Activated CD4-positive, alpha-beta T cell treated with anti-CD3 and anti-CD28 coated beads, Interleukin-2, amount 10 ng/mL, durations not matched to agents 24 days and 14 days (primary cell): ENCODE measurements at regions not wholly inside any gene's neighbourhood (a gene's known extent, or its start where the extent isn't known, plus 50 kb on each side); places are given as distances from the start of the nearest gene placed in this dataset.

Experiments used
- DNase-seq: peaks from one replicate; pipeline ENCODE4 v3.0.0; 2022
- H3K27ac Mint-ChIP-seq: one replicate; pipeline ENCODE4 v1.8.0; 2022; ENCODE audit warnings: mild to moderate bottlenecking, mixed read lengths
- H3K27me3 Mint-ChIP-seq: one replicate; pipeline ENCODE4 v1.8.0; 2022; ENCODE audit warnings: mixed read lengths
- H3K36me3 Mint-ChIP-seq: one replicate; pipeline ENCODE4 v1.8.0; 2022; ENCODE audit warnings: low read depth, mild to moderate bottlenecking, mixed read lengths
- H3K4me1 Mint-ChIP-seq: one replicate; pipeline ENCODE4 v1.8.0; 2021; ENCODE audit warnings: mixed read lengths
- H3K4me3 Mint-ChIP-seq: one replicate; pipeline ENCODE4 v1.8.0; 2022; ENCODE audit warnings: mild to moderate bottlenecking, moderate library complexity, mixed read lengths
- H3K9me3 Mint-ChIP-seq: one replicate; pipeline ENCODE4 v1.8.0; 2021; ENCODE audit warnings: mixed read lengths
- intact Hi-C: fragments of 100-400 bp; cut with micrococcal nuclease; formaldehyde crosslinking; loops from one replicate; pipeline ENCODE4 v1.15.1; 2023

DNA sequence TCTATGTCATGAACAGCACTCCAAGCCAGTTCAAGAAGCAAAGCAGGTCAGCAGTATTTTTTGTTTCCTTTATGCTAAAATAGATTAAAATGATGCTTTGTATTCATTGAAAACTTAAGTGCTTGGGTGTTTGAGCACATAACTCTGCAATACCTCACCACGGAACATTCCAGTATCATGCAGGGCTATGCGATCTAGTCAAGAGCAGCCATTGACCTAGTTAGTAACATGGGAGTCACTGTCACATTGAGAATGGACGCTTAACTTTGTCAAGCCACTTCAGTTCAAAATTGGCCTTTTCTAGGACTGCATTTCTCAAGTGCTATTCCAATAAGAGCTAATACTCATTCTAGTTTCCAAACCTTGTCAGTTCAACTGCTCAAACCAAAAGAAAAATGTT, 160.1 kb upstream of the FSTL5 start:
- H3K4me3 Mint-ChIP-seq: no peak overlapping the region
- no peak overlapping the region for H3K27ac Mint-ChIP-seq
- intact Hi-C loops: no loop called here
- no peaks in the 10 kb centered on the region for H3K4me1 Mint-ChIP-seq
- no peaks in the 10 kb centered on the region for H3K36me3 Mint-ChIP-seq
- H3K9me3 Mint-ChIP-seq: no peaks in the 10 kb centered on the region
- no peak for DNase-seq
- H3K27me3 Mint-ChIP-seq: no peaks in the 10 kb centered on the region

DNA sequence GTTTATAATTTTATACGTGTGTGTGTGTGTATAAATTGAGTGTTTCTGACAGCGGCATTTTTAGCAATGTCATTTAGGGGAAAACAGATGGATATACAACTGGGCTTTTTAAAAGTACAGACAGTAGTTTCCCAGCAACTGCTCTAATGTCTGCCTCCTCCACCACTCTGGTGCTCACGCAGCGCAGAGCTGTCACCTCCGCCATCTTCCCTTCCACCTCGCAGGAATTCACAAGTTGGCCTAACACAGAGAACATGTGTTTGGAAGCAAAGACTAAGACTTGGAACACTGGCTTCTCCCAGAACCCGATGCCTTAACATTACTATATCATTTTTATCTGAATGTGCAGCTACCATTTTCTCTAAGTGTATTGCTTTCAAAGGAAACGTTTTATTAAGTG, 158.3 kb upstream of the FSTL5 start:
- H3K36me3 Mint-ChIP-seq: no peaks in the 10 kb centered on the region
- H3K4me1 Mint-ChIP-seq: no peaks in the 10 kb centered on the region
- no peak overlapping the region for H3K4me3 Mint-ChIP-seq
- no peak for DNase-seq
- no peaks in the 10 kb centered on the region for H3K27me3 Mint-ChIP-seq
- H3K27ac Mint-ChIP-seq: no peak overlapping the region
- intact Hi-C loops: no loop called here
- no peaks in the 10 kb centered on the region for H3K9me3 Mint-ChIP-seq

DNA sequence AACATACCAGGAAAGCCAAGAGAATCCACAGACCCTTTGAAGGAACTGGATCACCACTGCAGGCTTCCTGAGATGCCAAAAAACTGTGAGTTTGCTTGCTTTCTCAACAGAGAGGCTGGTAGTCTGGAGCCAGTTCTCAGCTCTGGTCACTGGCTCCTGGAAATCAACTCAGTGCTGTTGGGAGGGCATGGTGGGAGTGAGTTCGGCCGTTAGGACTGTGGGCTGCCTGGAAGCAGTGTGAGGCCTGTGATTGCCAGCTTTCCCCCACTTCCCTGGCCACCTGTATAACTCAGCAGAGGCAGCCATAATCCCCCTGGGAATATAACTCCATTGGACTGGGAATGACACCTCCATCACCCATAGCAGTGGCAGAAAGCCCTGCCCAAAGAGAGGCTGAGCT, 122.0 kb upstream of the FSTL5 start:
- no peak overlapping the region for H3K4me3 Mint-ChIP-seq

DNA sequence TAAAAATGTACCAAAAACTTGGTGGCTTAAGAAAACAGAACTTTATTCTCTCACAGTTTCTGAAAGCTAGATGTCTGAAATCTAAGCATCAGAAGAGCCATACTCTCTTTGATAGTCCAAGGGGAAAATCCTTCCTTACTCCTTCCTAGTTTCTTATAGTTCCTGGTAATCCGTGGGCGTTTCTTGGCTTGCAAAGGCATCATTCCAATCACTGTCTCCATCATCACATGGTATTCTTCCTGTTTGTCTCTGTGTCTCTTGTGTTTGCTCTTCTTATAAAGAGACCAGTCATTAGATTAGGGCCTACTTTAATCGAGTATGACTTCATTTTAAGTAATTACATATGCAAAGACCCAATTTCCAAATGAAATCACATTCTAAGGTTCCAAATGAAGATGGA, 118.9 kb upstream of the FSTL5 start:
- Mint-ChIP-seq H3K36me3 (no peaks in the 10 kb centered on the region), H3K4me1 (no peaks in the 10 kb centered on the region), H3K27ac (no peak overlapping the region), H3K9me3 (no peaks in the 10 kb centered on the region), H3K27me3 (no peaks in the 10 kb centered on the region), H3K4me3 (no peak overlapping the region)
- intact Hi-C loops: no loop called here
- no peak for DNase-seq

More for the DNA sequence above, 122.0 kb upstream of the FSTL5 start:
- intact Hi-C loops: no loop called here
- Mint-ChIP-seq H3K27me3 (no peaks in the 10 kb centered on the region), H3K9me3 (no peaks in the 10 kb centered on the region), H3K36me3 (no peaks in the 10 kb centered on the region), H3K27ac (no peak overlapping the region), H3K4me1 (no peaks in the 10 kb centered on the region)
- no peak for DNase-seq

DNA sequence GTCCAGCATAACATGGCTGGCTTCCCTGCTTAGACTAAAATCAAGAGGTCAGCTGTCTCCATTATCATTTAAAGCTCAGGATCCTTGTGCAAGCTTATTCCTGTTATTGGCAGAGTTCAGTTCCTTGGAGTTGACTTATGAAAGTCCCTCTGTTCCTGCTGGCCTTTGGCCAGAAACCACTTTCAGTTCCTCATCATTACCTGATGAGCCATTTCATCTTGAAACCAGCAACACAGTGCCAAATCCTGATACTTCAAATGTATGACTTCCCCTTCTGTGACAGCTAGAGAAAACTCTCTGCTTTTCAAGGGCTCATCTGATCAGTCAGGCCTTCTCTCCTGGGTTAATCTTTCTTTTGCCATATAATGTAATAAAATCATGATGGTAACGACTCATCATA, 110.6 kb upstream of the FSTL5 start:
- Mint-ChIP-seq H3K4me1 (no peaks in the 10 kb centered on the region), H3K27me3 (no peaks in the 10 kb centered on the region), H3K36me3 (no peaks in the 10 kb centered on the region), H3K27ac (no peak overlapping the region), H3K4me3 (no peak overlapping the region), H3K9me3 (no peaks in the 10 kb centered on the region)
- no peak for DNase-seq
- intact Hi-C loops: no loop called here

DNA sequence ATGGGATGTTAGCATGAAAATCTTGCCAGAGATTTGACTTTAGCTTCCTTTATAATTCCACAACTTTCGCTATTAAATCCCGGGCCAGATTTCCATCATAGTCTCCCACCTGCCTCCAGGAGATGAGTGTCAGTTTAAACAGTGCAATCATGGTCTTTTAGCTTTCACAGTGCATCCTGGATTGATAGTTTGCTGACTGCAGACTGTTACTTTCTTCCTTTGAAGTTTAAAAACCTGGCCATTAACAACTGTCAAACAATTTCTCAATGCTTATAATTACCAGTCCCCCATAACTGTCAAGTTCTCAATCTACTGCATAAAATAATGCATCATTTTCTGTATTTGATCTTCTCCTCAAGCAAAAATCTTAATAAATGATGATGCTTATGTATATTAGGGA, 108.4 kb upstream of the FSTL5 start:
- Mint-ChIP-seq H3K4me1 (no peaks in the 10 kb centered on the region), H3K36me3 (no peaks in the 10 kb centered on the region), H3K4me3 (no peak overlapping the region), H3K9me3 (no peaks in the 10 kb centered on the region), H3K27ac (no peak overlapping the region), H3K27me3 (no peaks in the 10 kb centered on the region)
- intact Hi-C loops: no loop called here
- DNase-seq: no peak

DNA sequence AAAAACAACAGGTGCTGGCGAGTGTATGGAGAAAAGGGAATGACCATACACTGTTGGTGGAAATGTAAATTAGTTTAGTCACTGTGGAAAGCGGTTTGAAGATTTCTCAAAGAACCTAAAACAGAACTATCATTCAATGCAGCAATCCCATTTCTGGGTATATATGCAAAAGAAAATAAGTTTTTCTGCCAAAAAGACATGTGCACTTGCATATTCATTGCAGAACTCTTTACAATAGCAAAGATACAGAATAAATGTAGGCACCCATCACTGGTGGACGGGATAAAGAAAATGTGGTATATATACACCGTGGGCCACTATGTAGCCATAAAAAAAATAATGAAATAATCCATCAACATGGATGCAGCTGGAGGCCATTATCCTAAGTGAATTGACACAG, 105.1 kb upstream of the FSTL5 start:
- intact Hi-C loops: no loop called here
- H3K4me3 Mint-ChIP-seq: no peak overlapping the region
- no peaks in the 10 kb centered on the region for H3K27me3 Mint-ChIP-seq
- no peak overlapping the region for H3K27ac Mint-ChIP-seq
- no peaks in the 10 kb centered on the region for H3K36me3 Mint-ChIP-seq
- H3K9me3 Mint-ChIP-seq: no peaks in the 10 kb centered on the region
- H3K4me1 Mint-ChIP-seq: no peaks in the 10 kb centered on the region
- DNase-seq: no peak

DNA sequence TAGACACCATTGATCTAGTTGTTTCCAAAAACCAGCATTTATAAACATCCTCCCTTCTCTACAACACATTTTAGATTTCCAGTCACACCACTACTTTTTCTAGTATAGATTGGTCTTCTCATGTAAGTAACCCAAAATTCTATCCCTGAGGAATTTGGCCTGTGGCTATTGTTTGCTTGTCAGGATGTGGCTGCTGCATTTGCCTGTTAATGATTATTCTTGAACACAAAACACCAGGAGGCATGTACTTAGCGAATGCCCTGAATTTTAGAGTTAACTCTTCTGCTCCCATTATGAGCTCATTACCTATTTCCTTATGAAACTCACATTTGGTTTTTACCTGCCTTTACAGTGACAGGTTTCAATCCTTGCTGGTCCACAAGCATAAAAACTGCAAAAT, 102.0 kb upstream of the FSTL5 start:
- no peak overlapping the region for H3K27ac Mint-ChIP-seq
- no peaks in the 10 kb centered on the region for H3K4me1 Mint-ChIP-seq
- no peaks in the 10 kb centered on the region for H3K36me3 Mint-ChIP-seq
- no peak for DNase-seq
- no peaks in the 10 kb centered on the region for H3K27me3 Mint-ChIP-seq
- H3K9me3 Mint-ChIP-seq: peaks cover 3% of the 10 kb centered on the region
- intact Hi-C loops: no loop called here
- no peak overlapping the region for H3K4me3 Mint-ChIP-seq

DNA sequence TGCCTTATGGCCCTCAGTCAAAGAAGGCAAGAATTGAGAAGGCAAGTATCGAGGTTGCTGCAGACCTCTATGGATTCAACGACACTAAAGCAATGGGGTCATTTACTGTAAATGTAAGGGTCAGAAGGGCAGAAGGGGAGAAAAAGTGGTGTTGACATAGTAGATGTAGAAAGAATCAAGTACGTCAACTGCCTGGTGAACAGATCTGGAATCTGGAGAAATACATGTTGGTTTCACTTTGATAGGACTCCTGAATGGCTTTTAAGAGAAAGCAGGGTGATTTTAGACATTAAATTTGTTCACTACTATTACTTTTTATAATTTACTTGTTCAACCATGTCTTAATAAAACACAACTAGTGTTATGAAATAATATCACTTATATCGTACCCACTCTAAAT, 81.3 kb upstream of the FSTL5 start:
- H3K4me1 Mint-ChIP-seq: no peaks in the 10 kb centered on the region
- H3K27me3 Mint-ChIP-seq: no peaks in the 10 kb centered on the region
- no peak overlapping the region for H3K4me3 Mint-ChIP-seq
- H3K27ac Mint-ChIP-seq: no peak overlapping the region
- no peak for DNase-seq
- intact Hi-C loops: no loop called here
- no peaks in the 10 kb centered on the region for H3K36me3 Mint-ChIP-seq
- H3K9me3 Mint-ChIP-seq: no peaks in the 10 kb centered on the region

DNA sequence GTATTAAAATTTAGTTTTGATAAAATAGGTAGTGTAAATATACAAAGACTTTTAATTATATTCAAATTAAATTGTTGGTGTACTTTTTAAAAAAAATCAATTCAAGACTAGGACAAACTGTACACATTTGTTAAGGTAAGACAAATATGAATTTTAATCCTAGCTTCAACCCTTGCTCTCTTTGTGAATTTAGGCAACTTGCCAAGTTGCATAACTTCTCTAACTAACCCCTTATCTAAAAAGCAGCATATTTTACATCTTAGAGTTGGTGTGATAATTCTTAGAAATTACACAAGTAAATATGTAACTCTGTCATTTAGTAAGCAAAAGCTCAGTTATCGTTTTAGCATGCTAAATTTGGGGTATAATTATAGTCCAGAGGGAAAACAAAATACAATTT, 78.1 kb upstream of the FSTL5 start:
- no peaks in the 10 kb centered on the region for H3K36me3 Mint-ChIP-seq
- no peaks in the 10 kb centered on the region for H3K9me3 Mint-ChIP-seq
- no peaks in the 10 kb centered on the region for H3K4me1 Mint-ChIP-seq
- H3K27ac Mint-ChIP-seq: no peak overlapping the region
- intact Hi-C loops: no loop called here
- DNase-seq: no peak
- H3K27me3 Mint-ChIP-seq: no peaks in the 10 kb centered on the region
- no peak overlapping the region for H3K4me3 Mint-ChIP-seq

DNA sequence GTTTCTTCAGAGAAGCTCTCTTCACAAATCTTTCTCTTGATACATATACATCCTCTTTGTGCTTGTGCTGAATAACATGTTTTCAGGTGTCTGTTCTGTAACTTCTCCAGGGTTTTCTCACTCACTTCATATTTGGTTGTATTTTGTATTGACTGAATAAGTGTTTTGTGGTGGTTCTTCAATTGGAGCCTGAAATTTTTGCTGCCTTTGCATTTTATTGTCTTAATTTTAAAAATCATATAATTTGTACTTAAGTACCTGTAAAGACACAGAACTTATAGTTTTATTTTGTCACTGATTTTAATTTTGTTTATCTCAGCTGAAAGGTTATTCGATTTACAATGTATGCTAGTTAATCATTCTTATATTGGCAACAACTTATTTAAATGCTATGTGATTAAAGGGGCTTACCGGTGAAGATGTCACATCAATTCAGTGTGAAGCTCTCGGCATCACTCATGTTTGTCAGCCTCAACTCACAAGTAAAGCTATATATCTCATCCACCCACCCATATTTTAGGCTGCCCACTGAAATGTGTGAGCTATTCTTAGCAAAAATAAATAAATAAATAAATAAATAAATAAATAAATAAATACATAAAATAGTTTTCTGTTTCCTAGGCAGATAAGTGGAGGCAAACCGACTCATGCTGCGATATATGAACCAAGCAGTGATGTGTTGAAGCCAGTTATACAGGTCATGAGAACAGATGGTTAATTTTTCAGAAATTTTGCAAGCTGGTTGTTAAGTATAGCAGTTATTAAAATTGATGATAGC, 76.4 kb upstream of the FSTL5 start:
- H3K9me3 Mint-ChIP-seq: no peaks in the 10 kb centered on the region
- H3K4me1 Mint-ChIP-seq: no peaks in the 10 kb centered on the region
- no peak overlapping the region for H3K4me3 Mint-ChIP-seq
- no peaks in the 10 kb centered on the region for H3K36me3 Mint-ChIP-seq
- no peak for DNase-seq
- intact Hi-C loops: no loop called here
- no peaks in the 10 kb centered on the region for H3K27me3 Mint-ChIP-seq
- H3K27ac Mint-ChIP-seq: no peak overlapping the region

DNA sequence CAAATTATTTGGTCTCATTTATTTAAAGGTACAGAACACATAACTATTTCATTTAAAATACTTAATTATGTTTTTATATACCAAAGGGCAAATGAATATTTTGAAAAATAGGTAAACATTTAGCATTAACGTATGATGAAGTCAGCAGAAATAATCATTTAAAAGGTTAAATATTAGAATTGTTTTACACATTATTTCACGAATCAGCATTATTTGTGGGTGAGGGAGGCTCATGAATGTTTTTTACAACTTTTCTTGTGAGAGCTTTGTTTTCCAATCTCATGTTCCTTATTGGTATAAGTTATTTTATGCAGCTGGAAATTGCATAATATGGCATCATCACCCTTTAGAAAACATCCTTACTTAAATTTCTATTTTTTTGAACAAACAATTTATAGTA, 73.9 kb upstream of the FSTL5 start:
- H3K9me3 Mint-ChIP-seq: no peaks in the 10 kb centered on the region
- intact Hi-C loops: no loop called here
- H3K27ac Mint-ChIP-seq: no peak overlapping the region
- no peaks in the 10 kb centered on the region for H3K36me3 Mint-ChIP-seq
- no peak for DNase-seq
- no peak overlapping the region for H3K4me3 Mint-ChIP-seq
- no peaks in the 10 kb centered on the region for H3K4me1 Mint-ChIP-seq
- no peaks in the 10 kb centered on the region for H3K27me3 Mint-ChIP-seq

DNA sequence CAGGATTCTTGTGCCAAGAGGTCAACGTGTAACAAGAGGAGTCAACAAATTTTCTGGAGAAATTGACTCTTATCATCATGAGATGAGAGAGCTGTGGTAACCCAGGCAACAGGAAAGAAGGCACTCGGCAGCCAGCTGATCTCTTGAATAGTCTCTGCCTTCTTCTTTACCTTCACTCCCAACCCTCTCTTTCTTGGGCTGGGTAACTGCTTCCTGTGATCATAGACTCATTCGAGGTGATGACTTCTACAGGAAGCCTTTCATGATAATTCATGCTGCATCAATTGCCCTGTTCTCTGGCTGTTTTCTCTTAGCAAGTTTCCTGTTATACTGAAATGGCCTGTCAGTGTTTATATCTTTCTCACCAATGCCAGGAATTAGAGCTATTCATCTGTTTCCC, 70.8 kb upstream of the FSTL5 start:
- Mint-ChIP-seq H3K9me3 (no peaks in the 10 kb centered on the region), H3K27me3 (no peaks in the 10 kb centered on the region), H3K36me3 (no peaks in the 10 kb centered on the region), H3K27ac (no peak overlapping the region), H3K4me1 (no peaks in the 10 kb centered on the region), H3K4me3 (no peak overlapping the region)
- intact Hi-C loops: no loop called here
- no peak for DNase-seq

DNA sequence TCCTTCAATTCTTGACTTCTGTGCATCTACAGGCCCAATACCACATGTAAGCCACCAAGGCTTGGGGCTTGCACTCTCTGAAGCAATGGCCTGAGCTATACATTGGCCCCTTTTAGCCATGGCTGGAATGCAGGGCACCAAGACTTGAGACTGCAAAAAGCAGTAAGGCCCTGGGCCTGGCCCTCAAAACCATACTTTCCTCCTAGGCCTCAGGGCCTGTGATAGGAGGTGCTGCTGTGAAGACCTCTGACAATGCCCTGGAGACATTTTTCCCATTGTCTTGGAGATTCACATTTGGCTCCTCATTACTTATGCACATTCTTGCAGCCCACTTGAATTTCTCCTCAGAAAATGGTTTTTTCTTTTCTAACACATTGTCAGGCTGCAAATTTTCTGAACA, 68.5 kb upstream of the FSTL5 start:
- Mint-ChIP-seq H3K27ac (no peak overlapping the region), H3K27me3 (no peaks in the 10 kb centered on the region), H3K36me3 (no peaks in the 10 kb centered on the region), H3K4me1 (no peaks in the 10 kb centered on the region), H3K9me3 (no peaks in the 10 kb centered on the region), H3K4me3 (no peak overlapping the region)
- intact Hi-C loops: no loop called here
- DNase-seq: no peak

DNA sequence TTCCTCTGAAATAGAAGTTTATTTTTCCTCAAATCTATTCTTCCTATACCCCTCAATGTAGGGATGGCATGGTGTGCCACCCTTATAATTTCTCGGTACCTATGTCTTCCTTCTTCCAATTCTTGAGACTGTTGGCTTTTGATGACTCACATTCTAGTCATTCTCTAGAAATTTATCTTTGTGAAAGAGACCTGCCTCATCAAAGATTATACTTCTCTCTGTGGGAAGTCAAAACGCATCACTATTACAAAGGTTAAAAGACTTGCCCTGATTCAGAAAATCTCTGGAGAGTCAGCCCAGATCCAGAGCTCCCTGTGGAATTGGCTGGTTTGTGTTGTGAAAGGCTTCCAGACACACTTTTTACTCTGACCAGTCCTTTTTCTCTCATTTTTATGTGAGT, 65.9 kb upstream of the FSTL5 start:
- Mint-ChIP-seq H3K4me1 (no peaks in the 10 kb centered on the region), H3K9me3 (no peaks in the 10 kb centered on the region), H3K4me3 (no peak overlapping the region), H3K27me3 (no peaks in the 10 kb centered on the region), H3K36me3 (no peaks in the 10 kb centered on the region), H3K27ac (no peak overlapping the region)
- intact Hi-C loops: no loop called here
- no peak for DNase-seq
